AG04450 (cell line): ENCODE measurements at regions not wholly inside any gene's neighbourhood (a gene's known extent, or its start where the extent isn't known, plus 50 kb on each side); places are given as distances from the start of the nearest gene placed in this dataset.

Experiments used
- CTCF ChIA-PET: fragments of 300-600, 350-600 bp; formaldehyde crosslinking; extraction: SDS; loops from one replicate; lab custom pipeline; 2022; ENCODE audit warnings: antibody characterized with exemption, inconsistent platforms; lab: Charles Lee
- POLR2A ChIA-PET: fragments of 350-600 bp; formaldehyde crosslinking; extraction: SDS; loops from one replicate; lab custom pipeline; 2021; ENCODE audit warnings: antibody characterized with exemption, inconsistent platforms; lab: Yijun Ruan, JAX
- DNase-seq: peaks from one replicate; pipeline ENCODE4 v3.0.0-alpha.2; 2011; ENCODE audit warnings: low read depth, low spot score
- H3K27ac ChIP-seq: one replicate; pipeline ENCODE4 v1.5.1; 2012; ENCODE audit warnings: low read depth, low read length, control low read depth
- H3K27me3 ChIP-seq: one replicate; pipeline ENCODE4 v1.6.0; 2012; ENCODE audit warnings: low read length; ENCODE audit not compliant: control insufficient read depth, insufficient read depth
- H3K4me3 ChIP-seq: 2 replicates; pipeline ENCODE4 v1.5.1; 2011; ENCODE audit warnings: mild to moderate bottlenecking, low read depth, low read length, control low read depth
- H3K9me3 ChIP-seq: 2 replicates; pipeline ENCODE4 v1.5.1; 2012; ENCODE audit warnings: low read length; ENCODE audit not compliant: control insufficient read depth, insufficient read depth
- TF ChIP-seq, protein P1 (sequence below): IDR thresholded peaks from 2 replicates; pipeline ENCODE4 v1.5.1; 2011; ENCODE audit warnings: low read depth, low read length, control low read depth, inconsistent platforms

DNA sequence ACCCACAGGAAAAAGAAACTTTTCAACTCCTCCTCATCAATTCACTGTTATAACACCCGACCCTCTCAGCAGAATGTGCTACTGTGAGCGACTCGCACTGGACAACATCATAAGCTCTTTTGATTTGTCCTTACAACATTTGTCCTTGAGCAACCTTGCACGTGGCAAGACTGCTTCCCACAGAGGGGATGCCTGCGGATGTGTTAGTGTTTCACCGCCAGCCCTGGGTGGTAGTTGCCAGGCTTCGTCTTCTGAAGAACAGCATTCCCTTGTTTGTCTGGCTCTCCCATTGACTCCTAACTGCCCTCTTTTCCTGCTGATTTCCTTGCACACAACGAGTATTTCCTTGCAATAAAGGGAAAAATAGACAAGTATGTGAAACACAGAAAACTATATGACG lies 111.4 kb upstream of the SLC7A1 start:
- Histone ChIP-seq H3K4me3 (no peak overlapping the region), H3K27ac (no peak overlapping the region), H3K9me3 (no peaks in the 10 kb centered on the region), H3K27me3 (no peaks in the 10 kb centered on the region)
- POLR2A ChIA-PET, result no interaction called here
- no peak for DNase-seq
- CTCF ChIA-PET, result interaction anchor here (0.6 to 4.6 kb wide), 4 partner anchors 36 to 419 kb away, joined by 3 to 44 read pairs (median 5); no protein-coding TSS in a partner anchor
- TF ChIP-seq, protein P1, sequence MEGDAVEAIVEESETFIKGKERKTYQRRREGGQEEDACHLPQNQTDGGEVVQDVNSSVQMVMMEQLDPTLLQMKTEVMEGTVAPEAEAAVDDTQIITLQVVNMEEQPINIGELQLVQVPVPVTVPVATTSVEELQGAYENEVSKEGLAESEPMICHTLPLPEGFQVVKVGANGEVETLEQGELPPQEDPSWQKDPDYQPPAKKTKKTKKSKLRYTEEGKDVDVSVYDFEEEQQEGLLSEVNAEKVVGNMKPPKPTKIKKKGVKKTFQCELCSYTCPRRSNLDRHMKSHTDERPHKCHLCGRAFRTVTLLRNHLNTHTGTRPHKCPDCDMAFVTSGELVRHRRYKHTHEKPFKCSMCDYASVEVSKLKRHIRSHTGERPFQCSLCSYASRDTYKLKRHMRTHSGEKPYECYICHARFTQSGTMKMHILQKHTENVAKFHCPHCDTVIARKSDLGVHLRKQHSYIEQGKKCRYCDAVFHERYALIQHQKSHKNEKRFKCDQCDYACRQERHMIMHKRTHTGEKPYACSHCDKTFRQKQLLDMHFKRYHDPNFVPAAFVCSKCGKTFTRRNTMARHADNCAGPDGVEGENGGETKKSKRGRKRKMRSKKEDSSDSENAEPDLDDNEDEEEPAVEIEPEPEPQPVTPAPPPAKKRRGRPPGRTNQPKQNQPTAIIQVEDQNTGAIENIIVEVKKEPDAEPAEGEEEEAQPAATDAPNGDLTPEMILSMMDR, result no peak

DNA sequence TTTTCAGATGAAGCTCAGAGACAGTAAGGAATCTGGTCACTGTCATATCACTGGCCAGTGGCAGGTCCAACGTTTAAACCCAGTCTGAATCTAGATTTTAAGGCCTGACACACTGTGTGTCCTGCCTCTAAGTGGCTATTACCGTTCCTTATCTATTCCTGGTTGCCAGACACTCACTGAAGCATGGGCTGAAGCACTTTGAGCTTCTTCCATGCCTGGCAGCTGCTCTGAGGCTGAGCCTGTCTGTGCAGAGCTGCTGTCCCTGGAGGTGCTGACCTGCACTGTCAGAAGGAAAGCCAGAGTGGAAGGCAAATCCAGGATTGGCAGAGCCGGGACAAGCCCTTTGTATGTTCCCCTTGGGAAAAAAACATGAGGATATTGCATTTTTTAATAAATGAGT lies 109.2 kb upstream of the SLC7A1 start:
- Histone ChIP-seq H3K27me3 (no peaks in the 10 kb centered on the region), H3K4me3 (no peak overlapping the region), H3K27ac (no peak overlapping the region), H3K9me3 (no peaks in the 10 kb centered on the region)
- CTCF ChIA-PET, result interaction anchor here (0.9 to 1.0 kb wide), 2 partner anchors 140 to 196 kb away, joined by 3 read pairs; no protein-coding TSS in a partner anchor
- POLR2A ChIA-PET, result no interaction called here
- TF ChIP-seq, protein P1, result no peak
- DNase-seq, result no peak

DNA sequence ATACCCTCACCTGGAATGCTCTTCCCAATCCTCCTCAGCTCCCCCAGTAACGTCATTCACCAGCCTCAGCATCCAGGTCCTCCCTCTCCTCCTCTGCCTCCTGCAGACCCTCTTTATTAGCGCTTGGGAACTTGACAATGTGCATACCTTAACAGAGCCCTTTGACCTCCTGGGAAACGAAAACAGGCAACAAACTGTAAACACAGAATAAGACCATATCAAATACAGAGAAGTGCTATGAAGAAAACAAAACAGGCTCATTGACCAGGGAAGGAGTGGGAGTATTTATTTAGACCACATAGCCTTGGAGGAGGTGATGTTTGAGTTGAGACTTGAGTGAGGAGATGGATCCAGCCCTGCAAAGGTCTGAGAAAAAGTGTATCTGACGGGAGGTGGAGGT lies 107.9 kb upstream of the SLC7A1 start:
- CTCF ChIA-PET, result interaction anchor here (1.0 to 1.9 kb wide), 3 partner anchors 7 to 230 kb away, joined by 3 to 15 read pairs (median 3); no protein-coding TSS in a partner anchor
- no peaks in the 10 kb centered on the region for H3K9me3 ChIP-seq
- H3K27ac ChIP-seq, result no peak overlapping the region
- H3K27me3 ChIP-seq, result no peaks in the 10 kb centered on the region
- TF ChIP-seq, protein P1, result no peak
- no peak overlapping the region for H3K4me3 ChIP-seq
- no peak for DNase-seq
- POLR2A ChIA-PET, result interaction anchor here (0.6 to 0.9 kb wide), 2 partner anchors 108 to 1643 kb away, joined by 3 read pairs; partner anchors contain the start of gene SLC7A1

DNA sequence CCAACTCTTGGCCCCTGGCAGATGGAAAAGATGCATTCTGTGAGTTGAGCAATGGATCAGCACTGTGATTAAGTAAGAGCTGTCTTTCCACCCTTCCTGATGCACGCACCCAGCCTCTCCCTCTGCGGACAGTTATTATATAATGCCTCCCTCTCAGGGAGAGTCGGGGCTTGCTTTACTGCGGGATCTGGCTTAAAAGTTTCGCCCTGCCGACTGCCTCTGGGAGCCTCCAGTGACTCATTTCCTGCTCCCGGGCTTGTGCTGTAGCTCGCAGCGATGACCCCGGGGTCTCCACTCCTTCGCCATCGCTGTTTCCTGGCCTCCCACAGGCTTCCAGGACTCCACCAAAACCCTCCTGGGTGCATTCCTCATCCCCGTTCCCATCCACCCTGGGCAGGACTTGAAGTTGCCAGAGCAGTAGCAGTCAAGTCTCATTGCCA lies 107.4 kb upstream of the SLC7A1 start:
- H3K27ac ChIP-seq, result peak overlapping the region; percentile 0
- ChIA-PET CTCF (interaction anchor here (1.0 to 1.9 kb wide), 4 partner anchors 8 to 230 kb away, joined by 3 to 15 read pairs (median 4); no protein-coding TSS in a partner anchor), POLR2A (interaction anchor here (0.6 to 0.9 kb wide), 3 partner anchors 26 to 1643 kb away, joined by 3 read pairs; partner anchors contain the start of gene SLC7A1)
- peak; percentile 13 for DNase-seq
- H3K4me3 ChIP-seq, result 0 out of 2 replicates have a peak overlapping the region, but pooled peaks have one; percentile 14
- TF ChIP-seq, protein P1, result no peak
- H3K9me3 ChIP-seq, result no peaks in the 10 kb centered on the region
- no peaks in the 10 kb centered on the region for H3K27me3 ChIP-seq

DNA sequence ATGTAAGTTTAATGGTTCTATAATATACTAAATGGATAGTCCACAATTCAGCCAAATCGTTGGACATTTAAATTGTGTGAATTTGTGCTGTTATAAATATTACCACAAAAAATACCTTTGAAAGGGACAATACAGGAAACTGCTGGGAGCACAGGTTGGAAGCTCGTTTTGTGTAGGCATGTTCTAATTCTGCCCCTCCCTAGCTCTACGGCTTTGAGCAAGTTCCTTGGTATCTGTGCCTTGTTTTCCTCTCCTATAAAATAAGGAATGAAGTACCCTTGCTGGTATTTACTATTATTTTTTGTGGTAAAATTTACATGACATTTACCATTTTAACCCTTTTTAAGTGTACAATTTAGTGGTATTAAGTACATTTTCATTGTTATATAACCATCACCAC lies 102.6 kb upstream of the SLC7A1 start:
- Histone ChIP-seq H3K27me3 (no peaks in the 10 kb centered on the region), H3K4me3 (no peak overlapping the region), H3K9me3 (no peaks in the 10 kb centered on the region), H3K27ac (no peak overlapping the region)
- ChIA-PET POLR2A (no interaction called here), CTCF (no interaction called here)
- DNase-seq, result no peak
- TF ChIP-seq, protein P1, result no peak
